GM18505 (cell line): ENCODE measurements at regions not wholly inside any gene's neighbourhood (a gene's known extent, or its start where the extent isn't known, plus 50 kb on each side); places are given as distances from the start of the nearest gene placed in this dataset.

ENCODE experiments used
- ATAC-seq: cut with Tn5 transposase; IDR thresholded peaks from one replicate; pipeline ENCODE4 v1.9.1; 2021; ENCODE audit not compliant: unreplicated experiment
- POLR2A ChIP-seq: IDR thresholded peaks from 4 replicates; pipeline ENCODE4 v1.6.1; 2011; ENCODE audit warnings: borderline replicate concordance; ENCODE audit not compliant: insufficient read depth, insufficient read length; ENCODE audit errors: extremely low read depth

DNA sequence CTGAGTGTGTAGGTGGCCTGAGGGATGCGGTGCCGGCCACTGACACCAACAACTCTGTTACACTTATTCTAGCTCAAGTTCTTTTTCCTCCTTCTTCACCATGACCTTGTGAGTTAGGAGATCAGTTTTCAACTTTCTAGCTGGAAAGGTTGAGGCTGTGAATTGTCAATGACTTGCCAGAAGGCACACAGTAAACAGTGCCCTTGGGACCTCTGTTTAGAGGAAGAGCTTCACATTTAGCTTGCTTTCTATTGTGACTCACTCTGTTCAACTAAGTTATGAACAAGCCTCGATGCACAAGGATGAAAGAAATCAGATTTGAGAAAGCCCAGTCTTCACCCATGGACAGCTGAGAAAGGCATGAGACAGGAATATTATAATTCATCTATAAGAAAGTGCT lies 455.6 kb downstream of the MAFB start:
- no peak for TF ChIP-seq POLR2A
- ATAC-seq = no peak

DNA sequence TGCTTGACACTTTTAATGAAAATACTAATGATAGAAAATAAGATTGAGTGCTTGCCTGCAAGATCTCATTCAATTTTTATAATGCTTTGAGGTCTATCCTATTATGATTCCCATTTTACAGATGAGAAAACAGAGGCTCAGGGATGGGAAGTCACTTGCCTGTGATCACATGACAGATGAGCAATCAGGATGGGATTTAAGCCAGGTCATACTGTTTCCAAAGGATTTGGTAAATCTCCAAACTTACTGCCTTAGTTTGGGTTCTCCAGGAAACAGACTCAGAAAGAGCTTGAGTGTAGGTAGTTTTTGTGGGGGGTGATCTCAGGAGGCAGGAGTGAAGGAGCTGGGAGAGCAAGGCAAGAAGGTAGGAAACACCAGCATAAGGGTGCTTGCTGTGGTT lies 456.3 kb downstream of the MAFB start:
- no peak for TF ChIP-seq POLR2A
- no peak for ATAC-seq

- ATAC-seq = no peak
- TF ChIP-seq POLR2A = no peak
Measured at GRCh38 chr20:40232273-40232672, 456.8 kb downstream of the MAFB start.

DNA sequence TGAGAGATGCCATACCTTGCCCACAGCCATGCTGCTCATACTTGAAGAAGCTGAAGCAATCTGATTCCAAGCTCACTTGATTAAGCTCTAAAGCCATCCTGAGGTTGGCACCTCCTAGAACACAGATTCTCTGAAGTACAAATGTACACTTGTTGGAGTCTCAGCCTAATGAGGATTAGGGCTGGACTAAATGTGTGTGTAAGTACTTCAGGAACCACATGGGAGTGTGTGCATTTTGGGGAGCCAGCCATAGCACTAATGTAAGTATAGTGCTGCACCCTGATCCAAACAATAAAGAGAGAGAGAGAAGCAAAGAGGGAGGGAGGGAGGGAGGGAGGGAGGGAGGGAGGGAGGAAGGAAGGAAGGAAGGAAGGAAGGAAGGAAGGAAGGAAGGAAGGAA lies 458.6 kb downstream of the MAFB start:
- TF ChIP-seq POLR2A = no peak
- ATAC-seq = no peak

- no peak for ATAC-seq
- TF ChIP-seq POLR2A = no peak
Measured at GRCh38 chr20:40225596-40225995, 463.4 kb downstream of the MAFB start.

DNA sequence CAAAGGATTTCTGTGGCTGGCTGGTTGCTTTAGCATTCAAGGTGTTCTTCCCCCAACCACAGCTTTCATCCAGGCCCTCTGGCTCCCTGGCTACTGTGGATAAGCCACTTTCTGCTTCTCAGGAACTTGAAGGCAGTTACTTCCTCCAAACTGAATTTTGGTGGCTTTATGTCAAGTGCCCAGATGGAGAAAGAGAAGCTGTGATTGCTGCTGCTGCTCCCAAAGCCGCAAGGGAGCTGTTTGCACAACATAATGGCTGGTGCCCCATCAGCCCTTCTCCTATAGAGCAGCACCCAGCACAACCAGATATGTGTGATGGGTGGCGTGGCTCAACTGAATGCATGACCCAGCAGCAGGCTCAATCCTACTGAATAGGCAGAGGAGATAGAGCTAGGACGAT lies 465.2 kb downstream of the MAFB start:
- no peak for ATAC-seq
- no peak for TF ChIP-seq POLR2A

DNA sequence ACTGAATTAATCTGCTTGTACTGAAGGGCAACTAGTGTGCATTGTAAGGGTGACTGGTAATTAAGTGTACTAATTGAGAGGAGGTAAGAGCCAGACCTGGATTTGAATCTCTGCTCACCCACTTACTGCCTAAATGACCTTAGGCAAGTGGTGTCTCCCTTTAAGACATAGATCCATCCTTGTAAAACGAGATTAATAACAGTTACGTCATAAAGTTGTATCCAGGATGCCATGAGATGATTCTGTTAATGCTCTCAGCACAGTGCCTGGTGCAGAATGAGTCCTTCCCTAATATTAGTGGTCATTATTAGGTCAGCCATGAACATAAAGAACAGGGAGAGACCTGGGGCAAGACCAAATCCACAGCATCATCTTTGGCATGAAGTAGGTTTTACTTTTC lies 470.1 kb downstream of the MAFB start:
- TF ChIP-seq POLR2A = no peak
- ATAC-seq = no peak

- no peak for TF ChIP-seq POLR2A
- ATAC-seq = no peak
Measured at GRCh38 chr20:40218316-40218969, 470.6 kb downstream of the MAFB start.

DNA sequence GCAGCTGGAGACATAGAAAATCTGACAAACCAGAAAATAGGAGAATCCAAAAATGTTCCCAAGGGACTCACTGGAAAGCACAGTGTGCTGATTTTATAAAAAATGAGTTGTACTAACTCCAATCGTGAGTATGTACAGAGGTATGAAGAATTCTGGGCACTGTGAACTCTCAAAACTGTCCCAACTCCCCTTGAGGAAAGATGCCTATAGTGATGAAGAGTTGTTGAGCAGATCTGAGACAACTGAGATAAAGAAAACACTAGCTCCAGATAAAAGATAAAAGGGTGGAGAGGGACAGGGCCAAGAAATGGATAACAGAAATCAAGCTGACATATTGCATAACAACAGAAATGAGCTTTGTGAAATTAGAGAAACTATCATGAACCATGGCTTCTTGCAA lies 481.4 kb downstream of the MAFB start:
- no peak for TF ChIP-seq POLR2A
- ATAC-seq = no peak

DNA sequence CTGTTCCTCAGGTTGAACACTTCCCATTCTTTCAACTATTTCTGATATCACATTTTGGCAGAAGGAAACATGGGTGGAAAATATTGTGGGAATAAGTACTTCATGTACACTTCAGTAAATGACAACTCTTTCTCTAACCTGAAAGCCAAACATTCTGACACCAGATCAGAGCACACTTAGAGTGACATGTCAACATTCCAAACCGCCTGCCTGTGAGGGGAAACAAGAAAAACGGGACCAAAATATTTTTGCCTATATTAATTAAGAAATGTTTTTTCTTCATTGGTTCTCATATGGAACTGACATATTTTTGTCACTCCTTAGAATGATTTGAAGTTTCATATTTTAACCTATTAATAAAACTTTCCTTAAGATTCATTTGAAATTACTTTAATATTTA lies 483.1 kb downstream of the MAFB start:
- no peak for ATAC-seq
- TF ChIP-seq POLR2A = no peak

- ATAC-seq = no peak
- no peak for TF ChIP-seq POLR2A
Measured at GRCh38 chr20:40203032-40203431, 486.0 kb downstream of the MAFB start.

DNA sequence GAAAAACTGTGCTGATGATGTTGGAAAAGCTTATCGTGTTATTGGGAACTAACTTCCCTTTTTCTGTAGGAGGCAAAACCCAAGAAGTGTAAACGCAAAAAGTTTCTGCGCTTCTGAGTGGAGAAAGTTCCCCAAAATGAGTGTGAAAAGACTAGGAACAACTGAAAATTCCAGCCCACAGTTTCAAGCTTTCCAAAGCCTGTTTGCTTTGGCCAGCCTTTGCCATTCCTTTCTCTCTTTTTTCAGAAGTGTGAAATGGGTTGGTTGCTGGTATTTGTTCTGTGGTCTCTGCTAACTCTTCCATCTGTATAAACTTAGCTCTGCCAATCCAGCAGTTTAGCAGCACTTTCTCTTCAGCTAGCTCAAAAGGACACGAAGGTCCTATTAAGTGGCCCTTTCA lies 491.3 kb downstream of the MAFB start:
- ATAC-seq = no peak
- no peak for TF ChIP-seq POLR2A

DNA sequence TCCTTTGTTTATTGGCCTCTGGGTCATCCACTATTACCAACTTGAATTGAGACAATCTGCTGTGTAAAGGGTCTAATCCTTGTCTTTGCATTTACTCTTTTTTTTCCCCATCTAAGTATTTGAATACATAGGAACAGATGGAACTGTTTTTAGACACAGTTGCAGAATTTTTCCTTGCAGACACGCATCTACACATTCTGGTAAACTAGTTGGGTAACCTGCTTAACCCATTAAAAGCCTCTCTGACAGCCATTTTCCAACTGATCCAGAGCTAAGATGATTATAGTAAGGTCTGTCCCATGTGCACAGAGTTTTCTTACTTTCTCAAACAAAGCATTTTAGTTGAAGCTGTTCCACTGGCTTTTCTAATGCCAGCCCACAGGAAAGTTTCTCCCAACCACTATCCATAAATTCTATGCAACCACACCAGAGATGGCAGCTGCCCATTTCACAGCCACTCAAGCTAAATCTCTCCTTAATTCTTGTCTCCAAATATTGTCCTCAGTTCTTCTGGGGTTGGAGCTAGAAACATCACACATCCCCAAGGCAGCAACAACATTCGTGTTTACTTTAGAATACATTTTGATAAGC lies 492.1 kb downstream of the MAFB start:
- ATAC-seq = no peak
- TF ChIP-seq POLR2A = no peak

DNA sequence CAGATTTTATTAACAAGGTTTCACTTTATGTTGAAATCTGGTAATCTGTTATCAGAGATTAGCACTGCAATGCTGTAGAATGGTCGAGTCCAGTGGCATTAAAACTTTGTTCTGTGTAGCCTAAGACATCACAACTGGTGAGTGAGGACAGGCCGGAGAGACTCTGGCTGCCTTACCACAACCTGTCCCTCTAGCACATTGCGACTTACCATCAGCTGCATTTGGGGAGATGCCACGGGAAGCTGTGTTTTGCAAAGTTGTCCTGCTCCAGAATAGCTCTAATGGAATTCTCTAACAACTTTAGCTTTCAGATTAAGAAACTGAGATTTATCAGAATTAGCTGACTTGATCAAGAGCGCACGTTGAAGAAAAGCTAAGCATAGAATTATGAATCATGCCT lies 493.3 kb downstream of the MAFB start:
- ATAC-seq = no peak
- TF ChIP-seq POLR2A = no peak

DNA sequence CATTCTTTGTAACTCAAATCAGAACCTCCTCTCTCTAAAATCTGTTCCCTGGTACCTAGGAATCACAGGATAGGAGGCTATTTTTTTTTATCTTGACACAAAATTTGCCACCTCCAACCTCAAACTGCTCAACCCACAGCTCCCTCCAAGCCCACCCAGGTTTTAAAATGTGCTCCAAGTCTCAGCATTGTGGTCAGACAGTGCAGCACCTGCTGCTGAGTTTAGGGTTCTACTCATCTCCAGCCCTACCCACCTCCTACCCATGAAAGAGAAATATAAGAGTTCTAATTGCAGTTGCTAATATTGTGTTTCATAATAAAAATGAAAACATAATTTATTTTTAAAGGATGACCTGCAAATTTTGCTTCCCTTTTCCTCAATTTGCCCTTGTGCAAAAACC lies 496.5 kb downstream of the MAFB start:
- no peak for ATAC-seq
- TF ChIP-seq POLR2A = no peak

- TF ChIP-seq POLR2A = no peak
Measured at GRCh38 chr20:40192081-40192480, 497.0 kb downstream of the MAFB start.

GRCh38 chr20:40191573-40191972 lies 497.5 kb downstream of the MAFB start:
- no peak for ATAC-seq
- no peak for TF ChIP-seq POLR2A

More at GRCh38 chr20:40192081-40192480, 497.0 kb downstream of the MAFB start:
- ATAC-seq = no peak
